NCI-H2029 treated with DMSO at 0.1 percent for 48 hours (cell line): ENCODE measurements at regions not wholly inside any gene's neighbourhood (a gene's known extent, or its start where the extent isn't known, plus 50 kb on each side); places are given as distances from the start of the nearest gene placed in this dataset.
"Not testable (repeated sequence)": the region's sequence is repeated elsewhere in the genome, so short reads cannot be mapped to it uniquely, and the experiment has no call there.

Experiments used
- DNase-seq: peaks from one replicate; lab custom pipeline; 2025; lab: John Stamatoyannopoulos, UW

DNA sequence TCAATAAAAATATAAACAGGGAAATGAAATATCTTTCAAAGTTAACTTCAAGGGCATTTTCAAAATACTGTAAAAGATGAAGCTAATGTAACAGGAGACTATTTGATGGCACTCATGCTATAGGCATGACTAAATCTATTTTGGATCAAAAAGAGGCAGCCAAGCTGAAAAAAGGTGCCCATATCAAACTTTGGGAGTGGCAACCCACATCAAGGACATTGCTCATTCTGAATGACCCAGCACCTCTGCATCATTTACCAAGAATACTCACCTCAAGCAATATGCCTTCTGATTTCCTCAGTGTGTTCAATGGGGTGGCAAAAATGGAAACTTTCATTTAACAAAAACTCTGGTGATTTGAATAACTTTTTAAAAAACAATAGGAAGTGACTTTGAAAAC, 853.3 kb downstream of the TLE1 start:
- no peak for DNase-seq

- DNase-seq, result no peak
These were observed 857.6 kb downstream of the TLE1 start for GRCh38 chr9:80831751-80832150.

DNA sequence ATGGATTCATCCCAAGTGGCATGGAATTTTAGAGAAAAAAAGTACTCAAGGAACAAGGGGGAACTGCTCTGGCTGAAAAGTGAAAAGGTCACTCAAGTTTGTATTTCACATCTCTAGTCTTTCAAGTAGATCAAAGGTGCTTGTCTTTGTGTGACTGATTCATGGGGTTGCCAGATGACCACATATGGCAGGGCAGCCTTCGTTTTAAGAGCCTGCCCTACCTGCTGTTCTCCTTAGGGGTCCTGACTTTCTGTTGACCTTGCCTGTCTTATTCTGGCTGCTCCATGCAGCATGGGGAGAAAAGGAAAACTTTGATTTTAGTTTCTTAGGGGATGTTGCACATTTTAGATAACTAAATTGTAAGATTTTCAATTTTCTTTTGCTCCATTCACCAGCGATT, 877.7 kb downstream of the TLE1 start:
- no peak for DNase-seq

DNA sequence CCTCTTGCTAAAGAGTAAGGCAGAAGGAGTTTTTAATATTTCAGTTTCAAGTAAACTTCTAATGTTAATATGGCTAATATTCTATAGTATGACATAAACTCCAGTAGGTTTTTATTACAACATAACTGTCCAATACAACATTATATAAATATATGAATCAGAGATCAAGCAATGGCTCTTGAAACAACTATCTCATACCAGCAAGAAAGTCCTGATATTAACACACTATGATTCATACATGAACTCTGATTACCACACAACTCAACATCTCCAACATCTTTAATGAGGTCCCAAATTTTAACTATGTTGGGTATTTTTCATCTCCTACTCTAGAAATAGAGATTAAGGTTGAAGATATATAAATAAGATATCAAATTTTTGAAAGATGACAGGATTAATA, 878.3 kb downstream of the TLE1 start:
- no peak for DNase-seq

DNA sequence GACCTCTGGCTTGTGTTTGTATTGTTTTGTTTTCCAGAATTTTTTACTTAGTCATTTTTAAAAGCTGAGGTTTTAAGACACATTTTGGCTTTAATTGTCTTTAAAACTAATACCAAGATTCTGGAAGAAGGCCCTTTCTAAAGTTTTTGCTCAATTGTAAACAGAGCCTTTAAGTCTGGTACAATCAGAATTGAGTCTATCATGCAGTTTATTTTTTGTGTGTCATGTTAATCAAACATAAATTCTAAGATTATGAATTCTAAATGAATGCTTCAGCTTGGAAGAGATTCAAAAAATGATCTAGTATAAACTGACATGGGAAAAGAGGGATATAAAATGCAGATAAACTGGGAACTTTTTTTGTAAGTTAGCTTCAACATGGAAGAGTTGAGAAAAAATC, 882.7 kb downstream of the TLE1 start:
- DNase-seq, result no peak

GRCh38 chr9:80804873-80805272, 884.5 kb downstream of the TLE1 start:
- DNase-seq, result no peak

DNA sequence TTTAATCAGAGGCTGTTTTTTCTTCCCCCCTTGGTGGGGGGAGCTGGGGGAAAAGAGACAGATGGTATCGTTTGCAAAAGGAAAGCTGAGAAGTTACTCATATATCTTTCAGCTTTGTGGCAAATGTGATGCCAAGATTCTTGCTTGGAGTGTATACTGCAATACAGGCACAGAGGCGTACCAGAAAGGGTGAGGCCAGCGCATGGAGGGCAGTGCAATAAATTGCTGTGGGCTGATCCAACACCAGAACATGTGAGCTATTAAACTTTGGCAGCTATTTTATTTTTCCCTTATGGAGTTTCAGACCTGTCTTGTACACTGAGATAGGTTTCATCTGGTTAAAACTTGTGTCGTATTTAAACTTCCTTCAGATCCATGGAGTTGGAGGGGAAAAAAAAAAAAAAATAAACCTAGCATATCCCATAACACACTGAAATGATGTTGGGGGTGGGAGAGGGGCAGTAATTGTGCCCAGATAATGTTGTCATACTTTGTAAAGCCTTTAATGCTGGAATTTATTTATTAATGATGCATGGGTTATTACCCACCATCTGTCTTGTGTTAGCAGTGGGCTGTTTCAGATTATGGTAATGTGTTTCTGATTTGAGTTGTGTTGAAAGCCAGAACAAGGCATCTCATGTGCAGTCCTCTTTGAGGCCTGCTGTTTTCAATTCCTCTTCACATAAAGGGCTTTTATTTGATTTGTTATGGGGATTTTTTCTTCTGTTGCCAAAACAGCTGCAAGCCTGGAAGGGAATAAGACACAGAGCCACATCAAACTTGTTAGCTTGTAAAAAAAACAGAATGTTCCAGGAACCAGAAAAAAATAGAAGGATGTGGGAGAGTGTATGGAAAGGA, 891.3 kb downstream of the TLE1 start:
- no peak for DNase-seq

- no peak for DNase-seq
These were observed 892.1 kb downstream of the TLE1 start for GRCh38 chr9:80797101-80797829.

DNA sequence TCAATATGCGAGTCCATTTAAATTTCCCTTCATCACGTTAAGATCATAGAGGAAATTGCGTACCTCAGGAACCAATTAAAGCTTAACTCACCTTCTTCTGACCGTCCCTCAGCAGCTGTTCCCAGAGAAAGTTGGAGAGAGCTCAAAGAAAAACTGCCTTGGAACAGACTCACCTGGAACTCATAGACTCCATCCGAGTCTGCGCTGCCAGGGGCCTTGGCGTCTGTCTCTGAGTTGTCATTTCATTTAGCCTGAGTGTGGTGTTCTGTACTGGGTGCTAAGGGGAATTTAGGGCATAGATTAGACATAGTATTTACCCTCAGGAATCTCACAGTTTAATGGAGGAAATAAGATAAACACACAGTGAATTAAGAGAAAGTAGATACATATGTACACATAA, 892.7 kb downstream of the TLE1 start:
- no peak for DNase-seq

GRCh38 chr9:80794197-80794596, 895.1 kb downstream of the TLE1 start:
- DNase-seq, result no peak

- no peak for DNase-seq
These were observed 895.6 kb downstream of the TLE1 start for GRCh38 chr9:80793706-80794105.

DNA sequence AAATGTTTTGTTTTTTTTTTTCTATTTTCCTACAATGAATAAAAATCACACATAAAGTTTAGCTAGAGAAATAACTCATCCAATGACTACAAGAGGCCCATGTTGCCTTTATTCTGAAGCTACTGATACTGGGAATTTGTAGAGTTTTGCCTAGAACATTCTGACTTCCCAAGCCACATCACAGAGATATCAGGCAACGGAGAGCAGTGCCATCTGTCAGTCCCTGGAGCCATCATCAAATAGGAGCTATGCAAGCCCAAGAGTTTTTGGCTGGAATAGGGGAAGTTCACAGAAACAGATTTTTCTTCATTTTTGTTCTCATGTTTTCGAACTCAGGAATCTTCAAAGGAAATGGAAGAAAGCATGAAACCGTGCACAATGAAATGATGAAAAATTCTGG, 896.6 kb downstream of the TLE1 start:
- DNase-seq, result no peak

DNA sequence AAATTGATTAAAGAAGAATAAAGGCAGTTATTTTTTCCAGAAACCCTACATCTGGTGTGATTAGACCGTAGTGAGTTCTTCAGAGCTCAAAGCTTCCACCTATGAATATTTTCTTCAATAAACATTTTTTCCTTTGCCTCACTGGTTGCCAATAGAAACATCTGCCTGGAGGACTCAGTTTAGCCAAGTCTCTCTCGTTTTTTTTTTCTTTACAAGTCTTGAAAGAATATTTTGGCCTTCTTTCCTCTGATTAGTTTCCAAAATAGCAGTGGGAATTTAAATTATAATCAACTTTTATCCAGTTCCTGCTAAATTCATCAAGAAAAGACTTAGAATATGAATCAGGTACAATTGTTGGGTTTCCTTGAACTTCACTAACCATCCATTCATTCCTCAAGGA, 897.5 kb downstream of the TLE1 start:
- no peak for DNase-seq

DNA sequence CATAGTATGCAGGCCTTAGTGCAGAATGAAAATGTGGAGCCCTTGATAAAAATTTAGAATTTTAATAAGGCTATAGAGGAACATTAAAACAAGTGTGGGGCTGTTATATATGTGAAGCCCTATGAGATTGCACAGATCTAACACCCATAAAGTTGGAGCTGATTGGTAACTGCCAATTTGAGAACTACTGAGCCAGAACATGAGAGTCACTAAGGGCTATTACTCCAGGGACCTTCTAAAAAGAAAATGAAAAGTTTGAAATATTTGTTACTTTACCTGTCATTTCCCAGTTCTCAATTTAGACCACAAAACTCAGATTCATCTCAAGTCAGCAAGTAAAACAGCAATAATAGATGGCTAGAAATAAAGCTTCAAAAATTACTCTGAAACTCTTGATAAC, 898.6 kb downstream of the TLE1 start:
- no peak for DNase-seq

DNA sequence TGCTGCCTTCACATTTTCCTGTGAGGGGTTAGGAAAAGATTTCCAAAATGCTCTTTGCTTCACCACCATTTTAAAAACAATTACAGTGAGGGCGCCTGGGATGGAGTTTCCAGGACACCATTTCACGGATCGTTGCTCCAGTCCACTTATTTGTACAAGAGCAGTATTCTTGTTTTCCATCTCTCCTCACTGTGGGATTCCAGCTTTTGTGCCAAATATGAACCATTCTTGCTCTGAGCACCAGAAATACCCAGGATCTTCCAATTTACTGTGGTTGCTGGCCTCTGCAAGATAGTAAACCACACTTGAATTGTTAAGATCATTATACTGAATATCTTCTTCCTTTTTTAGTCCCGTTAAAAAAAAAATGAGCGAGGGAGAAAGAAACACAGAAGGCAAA, 899.5 kb downstream of the TLE1 start:
- no peak for DNase-seq

DNA sequence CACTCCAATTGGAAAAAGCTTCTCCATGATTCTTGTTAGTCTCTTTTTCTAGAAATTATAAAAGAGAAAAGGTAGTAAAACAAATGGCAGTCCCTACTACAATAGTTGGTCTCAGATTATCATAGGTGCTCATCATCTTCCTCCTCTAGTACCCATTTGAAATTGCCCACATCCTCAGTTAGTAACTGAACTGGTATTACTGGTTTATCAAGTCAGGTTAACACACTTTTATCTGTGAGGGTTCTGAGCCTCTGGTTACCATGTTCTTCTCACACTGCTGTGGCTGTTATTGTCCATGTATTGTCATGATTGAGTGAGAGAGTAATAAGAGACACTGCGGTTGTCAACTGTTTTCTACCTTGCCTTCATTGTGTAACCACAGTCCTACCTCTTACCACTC, 901.7 kb downstream of the TLE1 start:
- no peak for DNase-seq

- no peak for DNase-seq
These were observed 904.7 kb downstream of the TLE1 start for GRCh38 chr9:80784647-80785046.

DNA sequence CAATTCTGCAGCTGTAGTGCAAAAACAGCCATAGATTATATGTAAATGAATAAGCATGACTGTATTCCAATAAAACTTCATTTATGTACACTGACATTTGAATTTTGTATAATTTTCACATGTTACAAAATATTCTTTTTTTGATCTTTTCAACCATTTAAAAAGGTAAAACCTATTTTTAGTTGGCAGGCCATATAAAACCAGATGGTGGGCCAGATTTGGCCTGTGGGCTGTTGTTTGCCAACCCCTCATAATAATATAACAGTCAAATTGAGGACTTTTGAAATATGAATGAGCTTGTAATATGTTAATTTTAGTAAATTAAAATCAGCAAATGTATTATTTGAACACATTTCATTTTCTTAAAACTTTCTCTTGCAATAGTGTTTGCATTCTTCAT, 913.4 kb downstream of the TLE1 start:
- DNase-seq, result no peak

DNA sequence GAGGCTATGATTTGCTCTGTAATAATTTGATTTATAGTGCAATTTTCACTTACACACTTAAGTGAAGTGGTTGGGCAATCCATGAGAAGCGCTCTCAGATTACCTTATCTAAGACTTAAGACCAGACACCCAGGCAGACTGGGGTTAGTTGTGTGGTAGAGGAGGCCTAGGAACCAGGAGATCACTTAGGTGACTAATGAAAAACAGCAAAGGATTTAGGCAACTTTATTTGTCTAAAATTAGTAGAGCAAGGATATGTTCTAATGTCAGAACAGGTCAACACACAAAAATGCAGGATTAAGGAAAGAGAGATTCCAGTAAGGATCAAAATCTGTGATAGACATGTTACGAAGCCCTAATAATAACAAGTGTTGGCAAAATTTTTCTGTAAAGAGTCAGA, 913.8 kb downstream of the TLE1 start:
- no peak for DNase-seq

- no peak for DNase-seq
These were observed 917.6 kb downstream of the TLE1 start for GRCh38 chr9:80771555-80772347.

GRCh38 chr9:80763536-80763935, 925.8 kb downstream of the TLE1 start:
- DNase-seq, result no peak

- DNase-seq, result no peak
These were observed 933.8 kb downstream of the TLE1 start for GRCh38 chr9:80755586-80755985.

GRCh38 chr9:80747056-80747455, 942.3 kb downstream of the TLE1 start:
- not testable (repeated sequence) for DNase-seq
